ENCODE measurements at regions not wholly inside any gene's neighbourhood (a gene's known extent, or its start where the extent isn't known, plus 50 kb on each side); places are given as distances from the start of the nearest gene placed in this dataset.

DNA sequence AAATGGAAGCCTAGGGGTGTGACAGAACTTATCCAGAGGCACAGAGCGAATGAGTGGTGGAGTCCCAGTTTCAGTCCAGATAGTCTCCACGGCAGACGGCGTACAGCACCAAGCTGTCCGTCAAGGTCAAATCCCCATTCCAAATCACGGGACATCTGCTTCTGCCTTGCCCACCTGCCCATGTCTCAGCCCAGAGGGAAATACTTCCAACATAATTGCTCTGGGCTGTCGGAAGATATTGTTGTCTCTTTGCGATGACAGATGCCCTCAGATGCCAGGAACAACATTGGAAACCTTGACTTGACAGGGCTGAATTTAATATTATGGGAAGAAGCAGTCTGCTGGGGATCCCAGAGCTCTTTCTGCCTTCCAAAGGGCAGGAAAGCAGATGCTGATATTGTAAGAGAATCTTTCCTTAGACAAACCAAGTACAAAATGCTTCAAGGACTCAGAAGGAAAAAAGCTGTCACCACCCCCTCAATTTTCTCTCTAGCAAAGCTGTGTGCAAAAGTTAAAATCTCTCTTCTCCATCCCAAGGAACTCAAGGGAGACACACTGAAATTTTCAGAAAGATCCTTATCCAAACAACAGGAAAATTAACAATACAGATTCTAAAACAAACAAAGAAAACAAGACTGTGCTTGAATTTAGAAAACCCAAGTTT lies 364.0 kb downstream of the LRATD1 start:
- H3K23me2 ChIP-seq (ENCODE audit: low read depth, low read length) = no peaks in the 10 kb centered on the region; the same call in 1 of the 2 replicates
- H3K79me2 ChIP-seq (ENCODE audit: control insufficient read depth in 1 of 2, insufficient read depth in 2 of 2, low read length in 2 of 2) = no peaks in the 10 kb centered on the region
- H3K4me1 ChIP-seq (replicated peaks in 1 of 4; ENCODE audit: control insufficient read depth in 3 of 4, insufficient read depth in 4 of 4, low read length in 3 of 4) = no peaks in the 10 kb centered on the region
- no peak overlapping the region for H3K4me3 ChIP-seq (ENCODE audit: extremely low read depth in 1 of 4, insufficient read depth in 2 of 4, low read depth in 3 of 4, low read length in 4 of 4)
- TF ChIP-seq NANOG (IDR thresholded peaks at IDR 0.05; ENCODE audit: insufficient read depth, low read depth, low read length, poor library complexity, severe bottlenecking) = no peak
- no peak for TF ChIP-seq SUZ12 (IDR thresholded peaks at IDR 0.05; ENCODE audit: low read length)
- TF ChIP-seq KDM4A (IDR thresholded peaks at IDR 0.05; ENCODE audit: low read depth, low read length, severe bottlenecking) = no peak
- H3K27ac ChIP-seq (ENCODE audit: low read depth, low read length) = no peak overlapping the region
- H3K56ac ChIP-seq (replicated peaks; ENCODE audit: insufficient read length, low read depth, low read length) = no peak overlapping the region
- no peaks in the 10 kb centered on the region for H3K9me3 ChIP-seq (ENCODE audit: insufficient read depth in 2 of 2, low read depth in 1 of 2, low read length in 1 of 2)
- H2BK12ac ChIP-seq (ENCODE audit: low read depth, low read length) = no peak overlapping the region
- no peak overlapping the region for H3K23ac ChIP-seq (ENCODE audit: insufficient read length)
- H2BK15ac ChIP-seq (ENCODE audit: low read length) = no peak overlapping the region
- no peak overlapping the region for H2AFZ ChIP-seq (ENCODE audit: low read length)
- ChIA-PET CTCF (ENCODE audit: partially characterized antibody) (interaction anchor here (0.6 to 1.4 kb wide), 8 partner anchors 8 to 439 kb away, joined by 3 to 4 read pairs (median 3); no protein-coding TSS in a partner anchor), POLR2A (ENCODE audit: partially characterized antibody) (no interaction called here)
- no peak overlapping the region for H2BK5ac ChIP-seq (ENCODE audit: low read depth, low read length)
- H2BK120ac ChIP-seq (replicated peaks; ENCODE audit: low read depth, low read length) = no peak overlapping the region
- no peak overlapping the region for H3K14ac ChIP-seq (ENCODE audit: insufficient read length)
- no peaks in the 10 kb centered on the region for H3K79me1 ChIP-seq (ENCODE audit: low read depth, low read length)
- no peaks in the 10 kb centered on the region for H4K20me1 ChIP-seq (replicated peaks in 1 of 2; ENCODE audit: control insufficient read depth in 1 of 2, insufficient read depth in 2 of 2, low read length in 2 of 2)
- H3K18ac ChIP-seq (ENCODE audit: extremely low read depth, low read length) = no peak overlapping the region
- H3K4me2 ChIP-seq (ENCODE audit: insufficient read depth in 1 of 2, low read depth in 2 of 2, low read length in 2 of 2) = no peak overlapping the region
- H3K4ac ChIP-seq (replicated peaks; ENCODE audit: insufficient read length, low read depth, low read length) = no peak overlapping the region
- H3K9ac ChIP-seq (replicated peaks in 1 of 4; ENCODE audit: extremely low read depth in 1 of 4, low read depth in 3 of 4, low read length in 3 of 4) = no peak overlapping the region
- H4K91ac ChIP-seq (replicated peaks; ENCODE audit: insufficient read length, low read length) = no peak overlapping the region
- WGBS, 2 experiments (ENCODE audit: extremely low coverage in 1 of 2, insufficient coverage in 1 of 2, insufficient read length in 1 of 2, insufficient replicate concordance in 2 of 2, low coverage in 1 of 2, low lambda C conversion rate in 2 of 2, missing lambda C conversion rate in 1 of 2) = 93% methylated on average over 8 of the region's 8 CpGs; no CpG with 5 or more reads in 1 of the 2 experiments
- H3K27me3 ChIP-seq (replicated peaks in 1 of 4; ENCODE audit: control insufficient read depth in 3 of 4, extremely low read depth in 1 of 4, insufficient read depth in 3 of 4, low read length in 3 of 4) = no peaks in the 10 kb centered on the region
- H3K36me3 ChIP-seq (ENCODE audit: control insufficient read depth in 2 of 4, insufficient read depth in 4 of 4, low read length in 3 of 4) = no peaks in the 10 kb centered on the region
- no peak overlapping the region for H2AK5ac ChIP-seq (ENCODE audit: low read depth, low read length)
- no peak overlapping the region for H4K5ac ChIP-seq (ENCODE audit: insufficient read length, low read depth, low read length)
- no peak for FAIRE-seq
- no peak overlapping the region for H4K8ac ChIP-seq (ENCODE audit: extremely low read depth, insufficient read depth, low read length)
- H2BK20ac ChIP-seq (ENCODE audit: low read length) = no peak overlapping the region
- no peak for DNase-seq (ENCODE audit: low read depth in 1 of 2, low spot score in 2 of 2)
